GM12891 (cell line): ENCODE measurements at regions not wholly inside any gene's neighbourhood (a gene's known extent, or its start where the extent isn't known, plus 50 kb on each side); places are given as distances from the start of the nearest gene placed in this dataset.

Experiments
- POLR2A ChIP-seq: IDR thresholded peaks from 2 replicates; pipeline ENCODE4 v1.6.1; 2011; ENCODE audit warnings: low read depth, low read length, control low read depth
- POLR2AphosphoS5 ChIP-seq: IDR thresholded peaks from 2 replicates; pipeline ENCODE4 v1.6.1; 2011; ENCODE audit warnings: low read depth, low read length, control low read depth
- POU2F2 ChIP-seq: IDR thresholded peaks from 2 replicates; pipeline ENCODE4 v1.6.1; 2011; ENCODE audit warnings: low read depth, mild to moderate bottlenecking, control low read depth, low read length, moderate library complexity
- SPI1 ChIP-seq: IDR thresholded peaks from 2 replicates; pipeline ENCODE4 v1.6.1; 2011; ENCODE audit warnings: low read depth, low read length, control low read depth
- TAF1 ChIP-seq: IDR thresholded peaks from 2 replicates; pipeline ENCODE4 v1.6.1; 2011; ENCODE audit warnings: low read depth, low read length, control low read depth

DNA sequence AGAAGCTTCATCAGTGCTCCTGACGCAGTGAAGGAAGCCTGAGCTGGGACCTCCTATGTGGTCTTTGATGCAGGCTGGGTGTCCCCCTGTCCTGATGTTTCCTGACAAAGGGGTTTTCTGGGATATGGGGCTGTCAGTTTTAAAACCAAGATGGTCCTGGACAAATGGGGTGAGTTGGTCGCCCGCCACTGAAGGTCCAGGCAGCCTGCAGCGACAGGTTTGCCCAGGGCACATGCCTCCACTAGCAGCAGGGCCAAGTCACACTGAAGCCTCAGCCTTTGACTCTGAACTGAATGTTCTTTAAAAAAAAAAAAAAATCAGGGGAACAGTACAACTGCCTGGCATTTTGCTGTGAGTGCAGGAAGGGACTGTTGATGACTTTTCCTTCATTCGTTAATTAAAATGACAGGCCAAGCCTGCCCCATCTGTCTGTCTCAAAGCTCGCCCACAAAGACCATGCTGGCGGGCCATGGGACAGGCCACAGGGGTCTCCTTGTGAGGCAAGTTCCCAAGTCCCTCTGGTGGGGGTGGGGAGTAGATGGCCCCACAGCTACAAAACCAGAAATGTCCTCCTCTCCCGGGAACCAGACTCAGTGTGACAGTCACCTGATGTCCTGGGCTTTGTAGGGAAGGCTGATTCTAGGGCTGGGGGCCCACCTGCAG is 274.8 kb downstream of the CTTN start:
- TF ChIP-seq POLR2A (no peak), POLR2AphosphoS5 (no peak), POU2F2 (no peak), TAF1 (no peak), SPI1 (no peak)
